Activated naive CD4-positive, alpha-beta T cell treated with anti-CD3 and anti-CD28 coated beads, Interleukin-2, amount 50 U/mL, for 24 hours (primary cell): ENCODE measurements at regions not wholly inside any gene's neighbourhood (a gene's known extent, or its start where the extent isn't known, plus 50 kb on each side); places are given as distances from the start of the nearest gene placed in this dataset.

Source experiments
- H3K27ac Mint-ChIP-seq: one replicate; pipeline ENCODE4 v1.8.0; 2021; ENCODE audit warnings: mild to moderate bottlenecking, mixed read lengths
- H3K27me3 Mint-ChIP-seq: one replicate; pipeline ENCODE4 v1.8.0; 2021; ENCODE audit warnings: mixed read lengths
- H3K36me3 Mint-ChIP-seq: one replicate; pipeline ENCODE4 v1.8.0; 2021; ENCODE audit warnings: mixed read lengths
- H3K4me1 Mint-ChIP-seq: one replicate; pipeline ENCODE4 v1.8.0; 2021; ENCODE audit warnings: mixed read lengths
- H3K4me3 Mint-ChIP-seq: one replicate; pipeline ENCODE4 v1.8.0; 2021; ENCODE audit warnings: mild to moderate bottlenecking, mixed read lengths
- H3K9me3 Mint-ChIP-seq: one replicate; pipeline ENCODE4 v1.8.0; 2021; ENCODE audit warnings: mixed read lengths

- H3K4me1 Mint-ChIP-seq: no peaks in the 10 kb centered on the region
- no peak overlapping the region for H3K27ac Mint-ChIP-seq
- no peaks in the 10 kb centered on the region for H3K36me3 Mint-ChIP-seq
- H3K4me3 Mint-ChIP-seq: no peak overlapping the region
- H3K27me3 Mint-ChIP-seq: peaks cover 13% of the 10 kb centered on the region
- no peaks in the 10 kb centered on the region for H3K9me3 Mint-ChIP-seq
These were observed 175.8 kb upstream of the MAF start for GRCh38 chr16:79776243-79776847.

GRCh38 chr16:79772784-79773183 lies 172.2 kb upstream of the MAF start:
- H3K4me1 Mint-ChIP-seq: peaks cover 11% of the 10 kb centered on the region
- H3K27ac Mint-ChIP-seq: no peak overlapping the region
- H3K36me3 Mint-ChIP-seq: no peaks in the 10 kb centered on the region
- H3K4me3 Mint-ChIP-seq: no peak overlapping the region
- H3K9me3 Mint-ChIP-seq: no peaks in the 10 kb centered on the region
- peaks cover 17% of the 10 kb centered on the region for H3K27me3 Mint-ChIP-seq

- H3K36me3 Mint-ChIP-seq: no peaks in the 10 kb centered on the region
- H3K9me3 Mint-ChIP-seq: no peaks in the 10 kb centered on the region
- no peak overlapping the region for H3K27ac Mint-ChIP-seq
- no peak overlapping the region for H3K4me3 Mint-ChIP-seq
- H3K4me1 Mint-ChIP-seq: peaks cover 11% of the 10 kb centered on the region
- H3K27me3 Mint-ChIP-seq: peaks cover 17% of the 10 kb centered on the region
These were observed 171.5 kb upstream of the MAF start for GRCh38 chr16:79772048-79772447.

- no peak overlapping the region for H3K27ac Mint-ChIP-seq
- peaks cover 17% of the 10 kb centered on the region for H3K27me3 Mint-ChIP-seq
- H3K36me3 Mint-ChIP-seq: no peaks in the 10 kb centered on the region
- no peaks in the 10 kb centered on the region for H3K9me3 Mint-ChIP-seq
- peak overlapping the region; percentile 88 for H3K4me3 Mint-ChIP-seq
- H3K4me1 Mint-ChIP-seq: peaks cover 11% of the 10 kb centered on the region
These were observed 169.9 kb upstream of the MAF start for GRCh38 chr16:79770244-79771064.

- H3K27me3 Mint-ChIP-seq: peaks cover 17% of the 10 kb centered on the region
- no peaks in the 10 kb centered on the region for H3K36me3 Mint-ChIP-seq
- peaks cover 11% of the 10 kb centered on the region for H3K4me1 Mint-ChIP-seq
- no peak overlapping the region for H3K27ac Mint-ChIP-seq
- no peaks in the 10 kb centered on the region for H3K9me3 Mint-ChIP-seq
- peak overlapping the region; percentile 88 for H3K4me3 Mint-ChIP-seq
These were observed 169.3 kb upstream of the MAF start for GRCh38 chr16:79769928-79770243.

- no peaks in the 10 kb centered on the region for H3K9me3 Mint-ChIP-seq
- peaks cover 17% of the 10 kb centered on the region for H3K27me3 Mint-ChIP-seq
- H3K36me3 Mint-ChIP-seq: no peaks in the 10 kb centered on the region
- peak overlapping the region; percentile 88 for H3K4me3 Mint-ChIP-seq
- H3K27ac Mint-ChIP-seq: no peak overlapping the region
- peaks cover 11% of the 10 kb centered on the region for H3K4me1 Mint-ChIP-seq
These were observed 168.9 kb upstream of the MAF start for GRCh38 chr16:79769270-79769927.

GRCh38 chr16:79768276-79768970 lies 167.9 kb upstream of the MAF start:
- no peaks in the 10 kb centered on the region for H3K36me3 Mint-ChIP-seq
- H3K27me3 Mint-ChIP-seq: peaks cover 17% of the 10 kb centered on the region
- peaks cover 11% of the 10 kb centered on the region for H3K4me1 Mint-ChIP-seq
- no peaks in the 10 kb centered on the region for H3K9me3 Mint-ChIP-seq
- peak overlapping the region; percentile 15 for H3K4me3 Mint-ChIP-seq
- H3K27ac Mint-ChIP-seq: no peak overlapping the region

- H3K4me1 Mint-ChIP-seq: peaks cover 11% of the 10 kb centered on the region
- no peaks in the 10 kb centered on the region for H3K9me3 Mint-ChIP-seq
- H3K4me3 Mint-ChIP-seq: no peak overlapping the region
- no peak overlapping the region for H3K27ac Mint-ChIP-seq
- H3K36me3 Mint-ChIP-seq: no peaks in the 10 kb centered on the region
- peaks cover 17% of the 10 kb centered on the region for H3K27me3 Mint-ChIP-seq
These were observed 167.1 kb upstream of the MAF start for GRCh38 chr16:79767421-79768275.

GRCh38 chr16:79765901-79766394 lies 165.4 kb upstream of the MAF start:
- Mint-ChIP-seq H3K36me3 (no peaks in the 10 kb centered on the region), H3K4me3 (no peak overlapping the region), H3K27ac (no peak overlapping the region), H3K27me3 (peaks cover 6% of the 10 kb centered on the region), H3K4me1 (peaks cover 9% of the 10 kb centered on the region), H3K9me3 (no peaks in the 10 kb centered on the region)

- Mint-ChIP-seq H3K9me3 (no peaks in the 10 kb centered on the region), H3K27ac (no peak overlapping the region), H3K4me1 (peaks cover 4% of the 10 kb centered on the region), H3K4me3 (no peak overlapping the region), H3K27me3 (peaks cover 3% of the 10 kb centered on the region), H3K36me3 (no peaks in the 10 kb centered on the region)
These were observed 164.9 kb upstream of the MAF start for GRCh38 chr16:79765431-79765830.

GRCh38 chr16:79764415-79765110 lies 164.0 kb upstream of the MAF start:
- no peak overlapping the region for H3K27ac Mint-ChIP-seq
- no peaks in the 10 kb centered on the region for H3K4me1 Mint-ChIP-seq
- no peaks in the 10 kb centered on the region for H3K9me3 Mint-ChIP-seq
- H3K36me3 Mint-ChIP-seq: no peaks in the 10 kb centered on the region
- no peaks in the 10 kb centered on the region for H3K27me3 Mint-ChIP-seq
- no peak overlapping the region for H3K4me3 Mint-ChIP-seq

- Mint-ChIP-seq H3K4me1 (no peaks in the 10 kb centered on the region), H3K27ac (no peak overlapping the region), H3K36me3 (no peaks in the 10 kb centered on the region), H3K4me3 (no peak overlapping the region), H3K9me3 (no peaks in the 10 kb centered on the region), H3K27me3 (no peaks in the 10 kb centered on the region)
These were observed 161.7 kb upstream of the MAF start for GRCh38 chr16:79762217-79762616.

- peaks cover 11% of the 10 kb centered on the region for H3K4me1 Mint-ChIP-seq
- peaks cover 4% of the 10 kb centered on the region for H3K27me3 Mint-ChIP-seq
- no peaks in the 10 kb centered on the region for H3K36me3 Mint-ChIP-seq
- no peak overlapping the region for H3K4me3 Mint-ChIP-seq
- H3K9me3 Mint-ChIP-seq: no peaks in the 10 kb centered on the region
- H3K27ac Mint-ChIP-seq: no peak overlapping the region
These were observed 158.2 kb upstream of the MAF start for GRCh38 chr16:79758615-79759346.

- no peaks in the 10 kb centered on the region for H3K9me3 Mint-ChIP-seq
- no peak overlapping the region for H3K27ac Mint-ChIP-seq
- peaks cover 11% of the 10 kb centered on the region for H3K4me1 Mint-ChIP-seq
- H3K36me3 Mint-ChIP-seq: no peaks in the 10 kb centered on the region
- no peak overlapping the region for H3K4me3 Mint-ChIP-seq
- peaks cover 9% of the 10 kb centered on the region for H3K27me3 Mint-ChIP-seq
These were observed 157.4 kb upstream of the MAF start for GRCh38 chr16:79757968-79758367.
